GM12878 (cell line): ENCODE measurements at regions not wholly inside any gene's neighbourhood (a gene's known extent, or its start where the extent isn't known, plus 50 kb on each side); places are given as distances from the start of the nearest gene placed in this dataset.

Experiments used
- ATAC-seq: fragments of 200-7000 bp; cut with Tn5 transposase; 3 replicates; pipeline ENCODE4 v1.9.1; 2020; ENCODE audit warnings: mild to moderate bottlenecking, moderate library complexity
- BruUV-seq: library from RNA; stranded (reverse); fragments of 400-500 nt; replicated peaks from 2 replicates; lab custom pipeline; 2021; lab: Mats Ljungman, UMichigan
- CTCF ChIA-PET: fragments of 300-600 bp; sonication (Branson Sonifier 250); formaldehyde crosslinking; extraction: SDS; loops from one replicate; lab custom pipeline; 2021; ENCODE audit warnings: inconsistent platforms; lab: Yijun Ruan, JAX
- POLR2A ChIA-PET: fragments of 350-600 bp; formaldehyde crosslinking; extraction: SDS; loops from one replicate; lab custom pipeline; 2021; ENCODE audit warnings: inconsistent platforms; lab: Charles Lee
- RAD21 ChIA-PET: fragments of 300-600 bp; sonication (Branson Sonifier 250); formaldehyde crosslinking; loops from one replicate; lab custom pipeline; 2023; ENCODE audit warnings: antibody characterized with exemption; ENCODE audit not compliant: unreplicated experiment; lab: Charles Lee
- SMC1A ChIA-PET: fragments of 300-600 bp; sonication (Branson Sonifier 250); formaldehyde crosslinking; loops from one replicate; lab custom pipeline; 2023; ENCODE audit not compliant: unreplicated experiment, uncharacterized antibody; lab: Charles Lee
- DNase-seq: peaks from one replicate; pipeline ENCODE4 v3.0.0-alpha.2; 2011; ENCODE audit warnings: low read depth, low spot score
- FAIRE-seq: peaks from 3 replicates; lab custom pipeline; 2011; peaks lifted over from hg19 to GRCh38; lab: Jason Lieb, UNC
- H2AFZ ChIP-seq: 2 replicates; pipeline ENCODE4 v1.6.0; 2011; ENCODE audit warnings: low read depth, low read length, control low read depth; ENCODE audit not compliant: control insufficient read depth
- H3K27ac ChIP-seq: 2 replicates; pipeline ENCODE4 v1.5.1; 2011; ENCODE audit warnings: control low read depth; ENCODE audit not compliant: control insufficient read depth, insufficient read depth
- H3K27me3 ChIP-seq, 2 experiments: replicated peaks in 1 of 2; 2 replicates each; pipeline versions ENCODE4 v1.6.0 to v1.6.1; 2011; ENCODE audit warnings: low read length in 1 of 2; ENCODE audit not compliant: control insufficient read depth in 2 of 2, insufficient read depth in 2 of 2
- H3K36me3 ChIP-seq, 2 experiments: 2 replicates each; pipeline ENCODE4 v1.5.1; 2011; ENCODE audit warnings: low read length in 1 of 2; ENCODE audit not compliant: control insufficient read depth in 2 of 2, insufficient read depth in 2 of 2
- H3K4me1 ChIP-seq: 2 replicates; pipeline ENCODE4 v1.6.1; 2011; ENCODE audit warnings: mild to moderate bottlenecking, low read length, moderate library complexity, mixed read lengths; ENCODE audit not compliant: control insufficient read depth, insufficient read depth
- H3K4me2 ChIP-seq: 2 replicates; pipeline ENCODE4 v1.6.0; 2011; ENCODE audit warnings: control low read depth; ENCODE audit not compliant: control insufficient read depth, insufficient read depth
- H3K4me3 ChIP-seq: fragments of 200-600 bp; sonication (generic); 2 replicates; pipeline ENCODE4 v1.5.1; 2016
- H3K79me2 ChIP-seq: 2 replicates; pipeline ENCODE4 v1.6.0; 2011; ENCODE audit warnings: low read length; ENCODE audit not compliant: control insufficient read depth, insufficient read depth
- H3K9ac ChIP-seq: 2 replicates; pipeline ENCODE4 v1.8.0; 2011; ENCODE audit warnings: low read length, control low read depth, mixed read lengths; ENCODE audit not compliant: control insufficient read depth, insufficient read depth
- H3K9me3 ChIP-seq: replicated peaks from 3 replicates; pipeline ENCODE4 v1.5.1; 2011; ENCODE audit warnings: mild to moderate bottlenecking, low read length; ENCODE audit not compliant: control insufficient read depth, insufficient read depth
- H4K20me1 ChIP-seq: 2 replicates; pipeline ENCODE4 v1.6.0; 2011; ENCODE audit not compliant: control insufficient read depth, insufficient read depth
- BRCA1 ChIP-seq: IDR thresholded peaks from 2 replicates; pipeline ENCODE4 v1.6.1; 2011; ENCODE audit warnings: low read depth, low read length, improper control_type of control experiment
- CBX3 ChIP-seq: fragments of 200-600 bp; sonication (generic); IDR thresholded peaks from 2 replicates; pipeline ENCODE4 v1.6.1; 2016; ENCODE audit warnings: low read depth, borderline replicate concordance
- FOXK2 ChIP-seq: fragments of 450-650 bp; IDR thresholded peaks from 2 replicates; pipeline ENCODE4 v1.6.1; 2017; ENCODE audit warnings: mild to moderate bottlenecking, moderate library complexity
- HDAC6 ChIP-seq: fragments of 200-600 bp; sonication (generic); IDR thresholded peaks from one replicate; pipeline ENCODE4 v1.8.0; 2017; ENCODE audit warnings: antibody characterized with exemption; ENCODE audit not compliant: unreplicated experiment
- IRF3 ChIP-seq: fragments of 450-650 bp; IDR thresholded peaks from 2 replicates; pipeline ENCODE4 v1.6.1; 2014; ENCODE audit warnings: mild to moderate bottlenecking
- IRF5 ChIP-seq: fragments of 450-650 bp; IDR thresholded peaks from 2 replicates; pipeline ENCODE4 v1.6.1; 2017; ENCODE audit warnings: borderline replicate concordance
- MAX ChIP-seq: IDR thresholded peaks from 2 replicates; pipeline ENCODE4 v1.6.1; 2012; ENCODE audit warnings: low read depth, low read length, improper control_type of control experiment
- NKRF ChIP-seq: fragments of 450-650 bp; conservative IDR thresholded peaks from 2 replicates; pipeline ENCODE4 v1.6.1; 2017; ENCODE audit warnings: mild to moderate bottlenecking, moderate library complexity
- POLR2A ChIP-seq: IDR thresholded peaks from 2 replicates; pipeline ENCODE4 v1.6.1; 2011; ENCODE audit warnings: low read depth, mild to moderate bottlenecking, low read length
- POLR2AphosphoS5 ChIP-seq: IDR thresholded peaks from 2 replicates; pipeline ENCODE4 v1.6.1; 2011; ENCODE audit warnings: mild to moderate bottlenecking, low read length, inconsistent platforms
- RCOR1 ChIP-seq: conservative IDR thresholded peaks from 2 replicates; pipeline ENCODE4 v1.6.1; 2012; ENCODE audit warnings: low read depth, low read length, improper control_type of control experiment
- RELA ChIP-seq: fragments of 450-650 bp; IDR thresholded peaks from 2 replicates; pipeline ENCODE4 v1.8.0; 2014; ENCODE audit warnings: borderline replicate concordance; ENCODE audit not compliant: partially characterized antibody
- STAT3 ChIP-seq: IDR thresholded peaks from 2 replicates; pipeline ENCODE4 v1.6.1; 2011; ENCODE audit warnings: low read depth, low read length, improper control_type of control experiment
- SUZ12 ChIP-seq: fragments of 200-600 bp; sonication (generic); IDR thresholded peaks from one replicate; pipeline ENCODE4 v1.6.1; 2018; ENCODE audit warnings: antibody characterized with exemption, mild to moderate bottlenecking; ENCODE audit not compliant: unreplicated experiment
- TCF12 ChIP-seq: IDR thresholded peaks from 2 replicates; pipeline ENCODE4 v1.6.1; 2011; ENCODE audit warnings: low read depth, mild to moderate bottlenecking, low read length
- ZNF207 ChIP-seq: fragments of 450-650 bp; IDR thresholded peaks from 2 replicates; pipeline ENCODE4 v1.6.1; 2014; ENCODE audit warnings: antibody characterized with exemption, mild to moderate bottlenecking, borderline replicate concordance
- ZNF24 ChIP-seq: fragments of 450-650 bp; IDR thresholded peaks from 2 replicates; pipeline ENCODE4 v1.6.1; 2017; ENCODE audit warnings: antibody characterized with exemption, mild to moderate bottlenecking
- WGBS: methylation state at CpG from one replicate; pipeline ENCODE4 v1.1.6; 2016; ENCODE audit warnings: low lambda C conversion rate; ENCODE audit not compliant: insufficient replicate concordance, insufficient coverage; ENCODE audit errors: missing lambda C conversion rate; 5-methylcytosine and 5-hydroxymethylcytosine counted together
- in situ Hi-C: fragments of 300-500 bp; cut with MboI; formaldehyde crosslinking; loops from 9 replicates; pipeline ENCODE4 v1.14.3; 2018; ENCODE audit warnings: mixed read lengths
- intact Hi-C: fragments of 100-400 bp; cut with micrococcal nuclease; formaldehyde crosslinking; loops from one replicate; pipeline ENCODE4 v1.14.2; 2022; ENCODE audit not compliant: unreplicated experiment

- in situ Hi-C loops, result no loop called here
- no peaks in the 10 kb centered on the region for H3K27me3 ChIP-seq
- H3K9ac ChIP-seq, result no peak overlapping the region
- intact Hi-C loops, result no loop called here
- ChIA-PET RAD21 (no interaction called here), SMC1A (no interaction called here), CTCF (no interaction called here), POLR2A (no interaction called here)
- DNase-seq (no peak), ATAC-seq (no peak), FAIRE-seq (no peak)
- no peaks in the 10 kb centered on the region for H3K4me1 ChIP-seq
- 21% methylated on average over 4 of the region's 4 CpGs for WGBS
- H2AFZ ChIP-seq, result no peak overlapping the region
- H3K36me3 ChIP-seq, result no peaks in the 10 kb centered on the region
- H3K27ac ChIP-seq, result no peak overlapping the region
- H4K20me1 ChIP-seq, result no peaks in the 10 kb centered on the region
- no peaks in the 10 kb centered on the region for H3K79me2 ChIP-seq
- H3K4me2 ChIP-seq, result no peak overlapping the region
- no peak for TF ChIP-seq FOXK2
- no peak for TF ChIP-seq RELA
- no TSS peak for BruUV-seq
- no peaks in the 10 kb centered on the region for H3K9me3 ChIP-seq
- no peak overlapping the region for H3K4me3 ChIP-seq
Measured at GRCh38 chr9:104334549-104334948, 169.5 kb upstream of the OR13F1 start.

- intact Hi-C loops, result no loop called here
- ATAC-seq (no peak), FAIRE-seq (no peak), DNase-seq (no peak)
- no peaks in the 10 kb centered on the region for H3K9me3 ChIP-seq
- H3K36me3 ChIP-seq, result no peaks in the 10 kb centered on the region
- no peaks in the 10 kb centered on the region for H3K27me3 ChIP-seq
- SMC1A ChIA-PET, result no interaction called here
- H3K9ac ChIP-seq, result no peak overlapping the region
- H3K4me1 ChIP-seq, result no peaks in the 10 kb centered on the region
- no peaks in the 10 kb centered on the region for H4K20me1 ChIP-seq
- H3K4me2 ChIP-seq, result no peak overlapping the region
- CTCF ChIA-PET, result no interaction called here
- POLR2A ChIA-PET, result no interaction called here
- no peaks in the 10 kb centered on the region for H3K79me2 ChIP-seq
- no TSS peak for BruUV-seq
- RAD21 ChIA-PET, result no interaction called here
- in situ Hi-C loops, result no loop called here
- no peak overlapping the region for H3K4me3 ChIP-seq
- H2AFZ ChIP-seq, result no peak overlapping the region
- no peak overlapping the region for H3K27ac ChIP-seq
- TF ChIP-seq HDAC6 (no peak), SUZ12 (no peak), IRF3 (no peak), RCOR1 (no peak), ZNF207 (no peak), MAX (no peak), POLR2A (no peak), CBX3 (no peak), IRF5 (no peak), BRCA1 (no peak), ZNF24 (no peak), TCF12 (no peak), STAT3 (no peak), NKRF (no peak), POLR2AphosphoS5 (no peak)
Measured at GRCh38 chr9:104339692-104340091, 164.4 kb upstream of the OR13F1 start.
